Psoas muscle (tissue), 7 donors: ENCODE measurements at regions not wholly inside any gene's neighbourhood (a gene's known extent, or its start where the extent isn't known, plus 50 kb on each side); places are given as distances from the start of the nearest gene placed in this dataset.
"Not testable (repeated sequence)": the region's sequence is repeated elsewhere in the genome, so short reads cannot be mapped to it uniquely, and the experiment has no call there.

Experiments used
- ATAC-seq, 4 donors: fragments of 200-7000 bp; cut with Tn5 transposase; one replicate each; pipeline ENCODE4 v1.9.1; 2020; ENCODE audit warnings: moderate library complexity in 3 of 4, mild to moderate bottlenecking in 2 of 4
- DNase-seq, 2 donors: peaks; one replicate each; pipeline ENCODE4 v3.0.0-alpha.2; 2020
- H3K27ac ChIP-seq: fragments of 200-600 bp; one replicate; pipeline ENCODE4 v1.8.0; 2022
- H3K27me3 ChIP-seq, 3 donors: fragments of 200-600 bp in 1 of 3; one replicate each; pipeline versions ENCODE4 v1.6.1 to v1.8.0; 2013 to 2022; ENCODE audit warnings: low read length in 2 of 3, mild to moderate bottlenecking in 2 of 3, moderate library complexity in 1 of 3; ENCODE audit not compliant: insufficient read depth in 3 of 3
- H3K36me3 ChIP-seq, 2 donors: fragments of 200-600 bp in 1 of 2; one replicate each; pipeline versions ENCODE4 v1.6.1 to v1.8.0; 2013 to 2022; ENCODE audit warnings: low read depth in 1 of 2, mild to moderate bottlenecking in 1 of 2, moderate library complexity in 1 of 2; ENCODE audit not compliant: insufficient read depth in 1 of 2
- H3K4me1 ChIP-seq: fragments of 200-600 bp; one replicate; pipeline ENCODE4 v1.8.0; 2022
- H3K4me3 ChIP-seq: fragments of 200-600 bp; one replicate; pipeline ENCODE4 v1.8.0; 2022; ENCODE audit warnings: mild to moderate bottlenecking
- H3K9me3 ChIP-seq: fragments of 200-600 bp; one replicate; pipeline ENCODE4 v1.8.0; 2022
- WGBS, 3 donors: extraction: QIAGEN DNeasy Blood & Tissue Kit; methylation state at CpG; one replicate each; pipeline versions ENCODE4 v1.1.6 to v1.1.7; 2013; 5-methylcytosine and 5-hydroxymethylcytosine counted together
- intact Hi-C, 2 donors: fragments of 100-400 bp; cut with DNase I; formaldehyde crosslinking; loops; one replicate each; pipeline versions ENCODE4 v1.11.0 to v1.14.2; 2022
- donor health status: healthy with polysubstance abuse.
- donor health status: DM: no; HTN: no; CAD: no; lungs with moderate emphysema.
- donor health status: Bipolar disorder and iron deficiency.
- donor health status: healthy.
- donor health status: DM: yes; HTN: yes; CAD: no.
- donor health status: DM: no; HTN: no; CAD: no.
- donor health status: DM: yes; HTN: yes; CAD: no.

DNA sequence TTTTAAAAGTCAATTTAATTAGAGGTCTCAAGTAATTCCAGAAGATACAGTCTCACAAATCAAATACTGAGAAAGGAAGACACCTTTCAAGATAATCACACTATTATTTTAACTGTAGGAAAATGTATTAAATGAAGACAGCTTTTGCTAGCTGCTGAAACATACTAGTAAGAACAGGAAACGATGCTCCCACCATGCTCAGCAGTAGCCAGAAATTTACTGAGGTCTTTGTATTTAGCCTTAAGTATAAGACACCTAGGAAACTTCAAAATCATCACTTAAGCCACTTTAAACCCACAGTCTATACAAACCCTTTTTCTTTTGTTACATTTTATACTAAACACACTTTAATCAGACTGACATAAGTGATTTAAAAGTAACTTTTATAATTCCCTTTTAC, 72.7 kb upstream of the NPIPB12 start:
- H3K4me3 ChIP-seq, DNase-seq, H3K9me3 ChIP-seq, H3K4me1 ChIP-seq, H3K27me3 ChIP-seq, H3K27ac ChIP-seq, H3K36me3 ChIP-seq, ATAC-seq, intact Hi-C loops: not testable (repeated sequence)
- WGBS, 3 donors, result 75 to 80% methylated on average over 1 of the region's 1 CpG; no CpG with 5 or more reads in 1 of the 3 donors

GRCh38 chr16:29581764-29582163, 75.6 kb upstream of the NPIPB12 start:
- DNase-seq, H3K27ac ChIP-seq, H3K4me1 ChIP-seq, H3K36me3 ChIP-seq, H3K9me3 ChIP-seq, intact Hi-C loops, ATAC-seq, H3K4me3 ChIP-seq, H3K27me3 ChIP-seq: not testable (repeated sequence)
- 94% methylated on average over 4 of the region's 4 CpGs for WGBS, 3 donors

DNA sequence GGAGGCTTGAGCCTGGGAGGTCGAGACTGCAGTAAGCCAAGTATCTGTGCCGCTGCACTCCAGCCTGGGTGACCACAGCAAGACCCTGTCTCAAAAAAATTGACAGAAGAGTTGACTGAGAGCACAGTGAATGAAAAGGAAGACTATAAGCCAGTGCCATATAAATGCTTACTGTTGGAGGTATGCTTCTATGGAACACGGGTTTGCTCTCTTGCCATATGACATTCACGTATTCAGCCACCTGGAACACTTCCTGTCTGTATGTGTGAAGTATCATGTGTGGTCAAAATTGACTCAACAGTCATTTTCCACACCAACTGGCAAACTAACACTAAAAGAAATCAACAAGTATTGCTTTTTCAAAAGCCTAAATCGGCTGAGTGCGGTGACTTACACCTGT, 71.1 kb upstream of the SPN start:
- DNase-seq, intact Hi-C loops, H3K4me3 ChIP-seq, ATAC-seq, H3K27ac ChIP-seq, H3K4me1 ChIP-seq, H3K9me3 ChIP-seq, H3K36me3 ChIP-seq, H3K27me3 ChIP-seq: not testable (repeated sequence)
- 70 to 91% (median 74%) methylated on average over 4 of the region's 6 CpGs for WGBS, 3 donors

- Histone ChIP-seq H3K27ac (peak overlapping the region; percentile 91), H3K4me3 (peak overlapping the region; percentile 69)
- H3K9me3 ChIP-seq, H3K36me3 ChIP-seq, intact Hi-C loops, H3K4me1 ChIP-seq, H3K27me3 ChIP-seq: not testable (repeated sequence)
- DNase-seq (peak; percentile 48 to 74), ATAC-seq (peak; percentile 50 to 72 (median 68))
- WGBS, 3 donors, result 0 to 2% (median 0%) methylated on average over 5 to 22 of the region's 38 CpGs
Observed at GRCh38 chr16:29594269-29594925, 68.7 kb upstream of the SPN start.

DNA sequence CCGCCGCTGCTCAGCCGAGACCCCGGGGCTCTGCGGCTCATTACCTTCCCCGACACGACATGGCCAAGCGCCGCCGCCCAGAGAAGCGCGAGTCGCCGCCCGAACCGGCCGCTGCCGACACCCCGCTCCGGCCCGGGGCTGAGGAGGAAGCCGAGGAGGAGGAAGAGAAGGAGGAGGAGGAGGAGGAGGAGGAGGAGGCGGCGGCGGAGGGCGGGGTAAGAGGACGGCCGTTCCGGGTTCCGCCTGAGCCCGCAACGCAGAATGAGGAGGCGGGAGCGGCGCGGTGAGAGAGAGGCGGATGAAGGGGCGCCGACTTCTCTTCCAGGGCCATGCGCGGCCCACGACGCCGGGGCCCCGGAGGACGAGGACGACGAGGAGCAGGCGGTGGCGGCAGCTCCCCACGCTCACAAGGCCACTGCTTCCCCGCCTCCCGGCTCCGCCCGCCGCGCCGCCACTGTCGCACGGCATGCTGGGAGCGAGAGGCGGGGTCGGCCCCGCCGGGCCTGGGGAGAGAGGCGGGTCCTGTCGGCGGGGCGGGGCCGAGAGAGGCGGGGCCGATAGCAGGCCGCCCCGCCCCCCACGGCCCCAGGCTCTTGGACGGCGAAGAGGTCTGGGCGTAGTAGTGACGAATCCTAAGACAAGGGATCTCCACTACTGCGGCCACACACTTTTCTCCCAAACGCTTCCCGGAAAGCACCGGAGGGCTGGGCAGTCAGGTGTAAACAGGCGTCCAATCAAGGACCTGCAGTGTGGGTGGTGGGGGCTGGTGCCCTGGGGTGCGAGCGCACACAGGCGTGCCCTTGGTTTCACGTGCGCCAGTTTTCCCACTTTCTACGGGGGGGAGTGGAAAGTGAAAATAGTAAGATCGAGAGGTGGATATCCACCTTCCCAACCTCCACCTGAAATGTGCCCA, 67.9 kb upstream of the SPN start:
- H3K27me3 ChIP-seq, H3K4me1 ChIP-seq, H3K9me3 ChIP-seq, H3K36me3 ChIP-seq: not testable (repeated sequence)
- peak; percentile 94 to 96 (median 96) for ATAC-seq
- Histone ChIP-seq H3K27ac (peak overlapping the region; percentile 91), H3K4me3 (peak overlapping the region; percentile 69)
- DNase-seq, result peak; percentile 91 to 96
- intact Hi-C loops, result loop anchor here in 1 of 2 donors (5.0 kb wide), 1 partner anchor 212 kb away; the partner anchor contains the start of gene MAZ
- WGBS, 3 donors, result 0% methylated on average over 32 to 87 of the region's 91 CpGs

GRCh38 chr16:29597030-29597429, 66.0 kb upstream of the SPN start:
- H3K36me3 ChIP-seq, H3K27ac ChIP-seq, H3K9me3 ChIP-seq, H3K4me3 ChIP-seq, ATAC-seq, H3K27me3 ChIP-seq, H3K4me1 ChIP-seq, DNase-seq: not testable (repeated sequence)
- intact Hi-C loops, result loop anchor here in 1 of 2 donors (5.0 kb wide), 1 partner anchor 210 kb away; the partner anchor contains the start of gene MAZ
- 89 to 92% (median 91%) methylated on average over 7 of the region's 7 CpGs for WGBS, 3 donors

- ATAC-seq, intact Hi-C loops, H3K36me3 ChIP-seq, H3K9me3 ChIP-seq, H3K27me3 ChIP-seq: not testable (repeated sequence)
- H3K4me3 ChIP-seq, result peak overlapping the region; percentile 18
- H3K4me1 ChIP-seq, result peaks cover 22% of the 10 kb centered on the region
- DNase-seq, result peak in 1 of 2 donors; percentile 57
- WGBS, 3 donors, result 60 to 77% (median 62%) methylated on average over 25 to 26 of the region's 26 CpGs
- peak overlapping the region; percentile 85 for H3K27ac ChIP-seq
Observed at GRCh38 chr16:29600111-29601000, 62.7 kb upstream of the SPN start.

DNA sequence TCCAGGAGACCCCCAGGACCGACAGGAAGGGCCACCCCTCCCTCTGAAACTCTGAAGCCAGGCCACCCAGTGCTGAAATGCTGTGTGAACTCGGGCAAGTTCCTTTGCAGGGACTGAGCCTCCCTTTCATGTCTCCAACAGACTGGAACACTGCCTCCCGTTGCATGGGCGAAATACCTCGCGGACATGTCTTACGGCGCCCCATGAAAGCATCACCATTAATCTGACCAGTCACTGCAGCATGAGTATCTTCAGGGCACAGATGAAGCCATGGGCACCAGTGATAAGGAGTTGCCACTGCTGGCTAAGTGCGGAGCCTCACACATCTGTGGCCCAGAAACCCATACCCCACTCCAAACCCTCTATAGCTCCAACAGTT, 60.8 kb upstream of the SPN start:
- DNase-seq (peak in 1 of 2 donors; percentile 47), ATAC-seq (peak in 3 of 4 donors; percentile 16 to 33 (median 21))
- H3K27me3 ChIP-seq, H3K36me3 ChIP-seq, H3K9me3 ChIP-seq, H3K4me3 ChIP-seq, intact Hi-C loops: not testable (repeated sequence)
- Histone ChIP-seq H3K27ac (peak overlapping the region; percentile 85), H3K4me1 (peaks cover 31% of the 10 kb centered on the region)
- WGBS, 3 donors, result 42 to 68% (median 45%) methylated on average over 9 of the region's 9 CpGs

DNA sequence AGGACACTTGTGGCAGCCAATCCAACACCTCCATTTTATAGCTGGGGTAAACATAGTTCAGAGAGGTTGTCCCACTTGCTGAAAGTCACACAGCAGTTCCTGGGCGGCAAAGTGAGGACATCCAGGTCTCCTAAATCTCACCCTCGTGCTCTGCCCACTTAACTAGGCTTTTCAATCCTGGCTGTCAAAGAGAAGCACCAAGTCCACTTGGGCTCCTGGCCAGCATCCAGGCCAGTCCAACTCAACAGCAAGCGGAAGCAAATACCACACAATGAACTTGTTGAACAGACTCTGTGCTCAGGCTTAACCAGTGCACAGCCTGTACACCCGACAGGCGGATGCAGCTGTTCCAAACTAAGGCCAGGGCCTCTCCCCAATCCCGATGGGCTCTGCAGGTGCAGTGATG, 60.4 kb upstream of the SPN start:
- H3K36me3 ChIP-seq, DNase-seq, intact Hi-C loops, ATAC-seq, H3K27me3 ChIP-seq, H3K4me3 ChIP-seq, H3K9me3 ChIP-seq: not testable (repeated sequence)
- 34 to 57% (median 45%) methylated on average over 6 of the region's 6 CpGs for WGBS, 3 donors
- peaks cover 33% of the 10 kb centered on the region for H3K4me1 ChIP-seq
- H3K27ac ChIP-seq, result peak overlapping the region; percentile 85

DNA sequence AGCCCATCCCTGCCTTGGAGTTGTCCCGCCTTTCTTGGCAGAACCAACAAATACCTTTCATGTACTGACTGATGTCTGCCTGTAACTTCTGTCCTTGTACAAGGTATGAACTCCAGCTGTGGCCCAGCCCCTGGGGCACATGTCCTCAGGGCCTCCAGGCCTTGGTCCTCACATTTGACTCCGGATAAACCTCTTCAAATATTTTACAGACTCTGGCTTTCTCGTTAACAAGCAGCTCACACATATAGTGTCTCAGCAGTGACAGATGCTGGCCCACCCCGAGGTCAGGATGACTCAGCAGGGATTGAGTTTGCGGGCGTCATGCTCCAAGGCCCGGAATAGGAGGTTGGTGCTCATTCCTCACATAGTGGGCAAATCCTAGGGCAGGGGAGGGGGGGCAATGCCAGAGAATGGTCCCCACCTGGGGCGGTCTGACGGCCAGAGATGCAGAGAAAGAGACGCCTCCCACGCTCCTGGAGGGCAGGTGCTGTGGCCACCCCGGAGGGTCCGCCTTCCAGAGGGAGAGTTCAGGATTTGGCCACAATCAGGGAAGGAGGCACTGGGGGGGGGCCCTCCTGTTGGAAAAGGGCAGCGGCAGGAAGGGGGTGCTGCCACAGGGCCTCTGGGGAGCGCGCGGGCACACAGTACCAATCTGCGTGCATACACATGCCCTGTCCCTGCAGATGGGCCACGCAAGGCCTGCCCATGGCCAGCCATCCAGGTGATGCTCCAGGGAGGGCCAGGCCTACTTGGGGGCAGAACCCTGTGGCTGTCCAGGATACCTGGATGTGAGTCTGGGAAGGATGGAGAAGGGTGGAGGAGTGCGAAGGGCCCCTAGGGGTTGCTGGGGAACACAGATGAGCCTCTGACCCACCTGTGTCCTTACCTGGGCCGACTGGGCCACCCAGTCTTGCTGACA, 58.2 kb upstream of the SPN start:
- peak overlapping the region; percentile 22 for H3K4me3 ChIP-seq
- peak; percentile 67 to 76 (median 72) for ATAC-seq
- H3K9me3 ChIP-seq, H3K36me3 ChIP-seq, H3K27me3 ChIP-seq, intact Hi-C loops: not testable (repeated sequence)
- DNase-seq, result peak; percentile 58 to 81
- H3K4me1 ChIP-seq, result peaks cover 33% of the 10 kb centered on the region
- 53 to 59% (median 58%) methylated on average over 19 to 21 of the region's 21 CpGs for WGBS, 3 donors
- H3K27ac ChIP-seq, result peak overlapping the region; percentile 85
